CMK (cell line): ENCODE measurements at regions not wholly inside any gene's neighbourhood (a gene's known extent, or its start where the extent isn't known, plus 50 kb on each side); places are given as distances from the start of the nearest gene placed in this dataset.

ENCODE experiments used
- DNase-seq: peaks from one replicate; pipeline ENCODE4 v3.0.0-alpha.2; 2010; ENCODE audit warnings: low read depth

GRCh38 chr19:31160336-31160926 lies 188.8 kb downstream of the TSHZ3 start:
- no peak for DNase-seq

DNA sequence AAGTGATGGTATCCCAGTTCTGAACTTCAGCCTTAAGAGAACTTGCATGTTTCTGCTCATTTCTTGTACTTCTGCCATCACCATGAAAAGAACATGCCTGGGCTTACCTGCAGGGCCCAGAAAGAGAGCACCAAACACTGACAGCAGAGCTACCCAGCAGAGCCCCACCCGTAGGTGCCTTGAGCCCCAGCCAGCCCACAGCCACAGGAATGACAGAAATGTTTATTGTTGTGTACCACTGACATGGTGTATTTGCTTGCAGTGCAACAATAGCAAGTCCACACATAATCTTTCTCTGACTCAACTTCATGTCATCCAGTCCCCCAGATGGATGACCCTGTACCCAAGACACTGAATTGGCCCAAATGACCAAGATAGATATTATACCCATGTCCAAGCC lies 195.2 kb downstream of the TSHZ3 start:
- no peak for DNase-seq

DNA sequence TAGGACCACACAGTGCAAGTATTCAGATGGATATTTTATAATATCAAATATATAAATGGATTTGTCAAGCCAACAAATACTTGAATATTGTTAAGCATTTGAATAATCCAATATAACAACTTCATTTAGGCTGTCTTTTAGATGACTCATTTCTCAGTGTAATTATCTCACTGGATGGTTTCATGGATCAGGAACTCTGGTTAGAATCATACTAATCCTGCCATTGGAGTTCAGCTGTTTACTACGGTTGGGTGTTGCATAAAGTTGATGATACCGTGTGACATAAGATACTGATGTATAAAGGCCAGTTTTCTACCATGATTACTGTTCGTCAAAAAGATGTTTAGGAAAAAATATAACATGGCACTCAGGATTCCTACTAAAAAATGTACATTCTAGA lies 196.3 kb downstream of the TSHZ3 start:
- no peak for DNase-seq

GRCh38 chr19:31149441-31149941 lies 199.7 kb downstream of the TSHZ3 start:
- DNase-seq, result no peak

- DNase-seq, result no peak
These were observed 200.6 kb downstream of the TSHZ3 start for GRCh38 chr19:31148671-31149070.

DNA sequence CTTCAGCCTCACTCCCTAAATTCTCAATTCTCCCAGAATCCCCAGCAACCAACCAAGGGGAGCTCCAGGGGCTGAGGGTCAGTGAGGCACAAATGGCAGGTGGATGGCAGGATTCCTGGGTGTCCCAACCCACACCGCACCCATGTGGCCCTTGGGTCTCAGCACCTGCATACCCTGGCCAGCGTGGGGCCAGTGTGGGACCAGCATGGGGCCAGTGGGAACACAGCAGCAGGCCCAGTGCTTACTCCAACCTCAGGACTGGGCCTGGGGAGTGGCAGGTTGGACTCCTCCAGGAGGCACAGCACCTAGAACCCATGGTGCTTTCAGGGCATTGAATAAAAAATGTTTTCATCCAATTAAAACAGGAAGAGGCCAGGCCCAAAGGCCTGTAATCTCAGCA lies 202.0 kb downstream of the TSHZ3 start:
- no peak for DNase-seq

- no peak for DNase-seq
These were observed 202.6 kb downstream of the TSHZ3 start for GRCh38 chr19:31146546-31147183.

- no peak for DNase-seq
These were observed 203.2 kb downstream of the TSHZ3 start for GRCh38 chr19:31146015-31146414.

GRCh38 chr19:31145007-31145406 lies 204.2 kb downstream of the TSHZ3 start:
- DNase-seq, result no peak

GRCh38 chr19:31144075-31144870 lies 205.0 kb downstream of the TSHZ3 start:
- no peak for DNase-seq

GRCh38 chr19:31141301-31141700 lies 207.9 kb downstream of the TSHZ3 start:
- DNase-seq, result no peak

DNA sequence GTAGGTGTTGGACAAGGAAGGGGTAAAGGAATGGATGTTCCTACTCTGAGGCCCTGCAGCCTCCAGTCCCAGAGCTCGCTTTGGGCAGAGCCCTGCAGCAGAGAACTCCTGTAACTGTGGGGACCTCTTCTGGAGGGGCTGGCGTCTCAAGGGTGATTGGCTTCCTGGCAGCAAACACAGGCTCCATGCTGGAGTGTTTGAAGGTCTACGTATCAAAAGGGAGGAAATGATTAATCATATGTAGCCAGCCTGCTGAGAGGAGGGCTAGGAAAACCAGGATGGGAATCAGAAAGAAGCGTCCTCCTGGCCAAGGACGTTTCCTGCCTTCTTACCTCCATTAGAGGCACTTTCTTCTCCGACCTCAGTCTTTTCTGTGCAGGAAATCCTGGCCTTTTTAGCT lies 208.5 kb downstream of the TSHZ3 start:
- no peak for DNase-seq

DNA sequence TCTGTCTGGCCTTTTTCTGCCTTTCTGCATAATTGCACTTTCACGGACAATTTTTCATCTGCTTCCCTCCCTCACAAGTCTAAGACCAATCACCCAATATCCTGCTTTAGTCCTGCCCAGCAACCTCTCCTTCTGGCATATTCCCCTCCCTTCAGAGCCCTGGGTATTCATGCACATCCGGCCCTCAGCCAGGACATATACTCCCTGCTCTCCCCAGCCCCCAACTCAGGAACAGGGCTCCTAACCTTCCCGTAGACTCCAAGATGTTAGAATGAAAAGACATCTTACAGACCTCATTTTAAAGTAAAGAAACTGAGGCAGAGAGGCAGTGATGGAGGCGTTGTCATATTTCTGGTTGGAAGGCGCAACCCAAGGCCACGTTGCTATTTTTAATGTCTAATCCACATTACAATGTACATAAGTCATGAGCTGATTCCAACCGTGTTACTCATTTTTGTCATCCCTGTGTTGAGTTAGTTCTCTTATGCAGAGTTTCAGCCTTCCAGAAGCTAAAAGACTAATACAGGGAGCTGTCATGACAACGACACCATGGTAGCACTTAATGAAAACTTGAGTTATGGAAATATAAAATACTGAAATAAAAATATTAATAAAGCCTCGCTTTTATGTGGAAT lies 209.2 kb downstream of the TSHZ3 start:
- no peak for DNase-seq

- DNase-seq, result no peak
These were observed 211.2 kb downstream of the TSHZ3 start for GRCh38 chr19:31138077-31138476.

DNA sequence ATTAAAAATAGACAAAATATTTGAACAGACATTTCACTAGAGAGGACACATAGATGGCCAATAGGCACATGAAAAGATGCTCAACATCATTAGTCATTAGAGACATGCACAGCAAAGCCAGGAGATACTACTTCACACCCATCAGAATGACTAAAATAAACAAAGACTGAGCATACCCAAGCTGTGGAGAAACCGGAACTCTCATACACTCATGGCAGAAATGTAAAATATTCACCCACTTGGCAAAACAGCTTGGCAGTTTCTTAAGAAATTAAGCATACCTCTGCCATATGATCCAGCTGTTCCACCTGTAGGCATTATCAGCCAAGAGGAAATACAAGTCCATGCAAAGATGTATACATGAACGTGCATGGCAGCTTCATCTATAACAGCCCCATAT lies 213.4 kb downstream of the TSHZ3 start:
- no peak for DNase-seq

DNA sequence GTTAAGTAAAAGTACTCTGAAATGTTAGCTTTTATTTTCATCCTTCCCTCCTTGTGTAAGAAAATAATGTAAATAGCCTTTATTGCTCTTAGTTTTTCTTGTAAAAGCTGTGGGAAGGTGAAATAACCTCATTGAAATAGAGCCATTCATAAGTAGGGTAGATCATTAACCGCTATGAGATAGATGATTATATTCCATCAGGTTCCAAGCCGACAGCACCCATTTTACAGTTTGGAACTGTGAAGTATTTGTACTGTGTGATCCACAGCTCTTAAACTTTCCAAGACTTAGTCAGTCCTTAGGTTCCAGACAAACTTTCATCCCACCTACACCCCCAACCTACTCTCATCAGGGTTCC lies 216.5 kb downstream of the TSHZ3 start:
- DNase-seq, result no peak

DNA sequence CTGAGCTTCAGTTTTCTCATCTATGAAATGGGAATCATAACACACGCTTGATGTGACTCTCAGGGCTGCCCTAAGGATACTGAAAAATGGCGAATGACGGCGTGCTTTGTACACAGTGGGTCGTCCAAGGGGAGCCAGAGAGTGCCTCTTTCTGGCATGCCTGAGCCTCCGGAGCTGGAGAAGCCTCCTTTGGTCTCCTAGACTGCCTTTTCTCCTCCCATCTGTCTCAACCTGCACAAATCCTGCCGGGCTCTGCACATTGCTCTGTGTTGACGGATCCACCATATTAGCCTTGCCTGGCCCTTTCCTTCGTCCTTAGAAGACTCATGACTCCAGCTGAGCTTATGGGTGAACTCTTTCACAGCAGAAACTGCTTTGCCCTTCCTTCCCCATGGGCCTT lies 220.9 kb downstream of the TSHZ3 start:
- DNase-seq, result no peak

- DNase-seq, result no peak
These were observed 221.9 kb downstream of the TSHZ3 start for GRCh38 chr19:31127134-31127967.

- DNase-seq, result no peak
These were observed 223.0 kb downstream of the TSHZ3 start for GRCh38 chr19:31126236-31126635.

- DNase-seq, result no peak
These were observed 224.2 kb downstream of the TSHZ3 start for GRCh38 chr19:31125071-31125470.

DNA sequence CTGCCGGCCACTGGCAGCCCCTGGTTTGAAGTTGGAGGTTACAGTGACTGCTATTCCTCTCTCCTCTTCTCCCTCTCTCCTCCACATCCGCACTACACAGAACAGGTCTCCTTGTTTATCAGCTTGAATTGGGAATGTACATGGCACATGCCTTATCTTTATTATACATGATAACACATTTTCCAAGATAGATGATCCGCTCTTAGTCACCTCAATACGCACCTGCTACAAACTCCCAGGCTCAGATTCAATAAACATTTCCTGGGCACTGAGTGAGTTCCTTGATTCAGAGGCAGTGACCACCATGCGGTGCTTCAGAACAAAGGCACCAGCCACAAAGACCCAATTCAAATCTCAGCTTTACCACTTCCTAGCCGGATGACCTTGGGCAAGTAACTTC lies 227.7 kb downstream of the TSHZ3 start:
- no peak for DNase-seq

DNA sequence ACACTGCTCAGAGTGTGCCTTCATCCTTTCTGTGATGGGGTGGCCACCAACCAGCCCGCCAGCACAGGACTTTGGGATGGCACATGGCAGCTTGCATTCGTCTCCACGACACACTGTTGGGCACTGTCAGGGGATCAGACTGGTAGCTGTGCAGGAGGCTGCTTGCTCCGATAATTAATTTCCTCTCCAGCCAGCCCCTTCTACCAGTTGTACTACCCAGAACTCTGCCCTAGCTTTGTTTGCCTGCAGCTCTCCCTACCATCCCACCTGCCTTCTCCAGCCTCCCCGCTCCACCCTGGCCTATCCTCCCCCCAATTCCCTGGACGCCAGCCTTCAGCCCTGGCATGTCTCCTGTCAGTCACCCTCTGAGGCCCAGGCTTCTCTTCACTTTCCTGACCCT lies 228.3 kb downstream of the TSHZ3 start:
- DNase-seq, result no peak
